AG04450 (cell line): ENCODE measurements at regions not wholly inside any gene's neighbourhood (a gene's known extent, or its start where the extent isn't known, plus 50 kb on each side); places are given as distances from the start of the nearest gene placed in this dataset.

Experiments used
- CTCF ChIA-PET: fragments of 300-600, 350-600 bp; formaldehyde crosslinking; extraction: SDS; loops from one replicate; lab custom pipeline; 2022; ENCODE audit warnings: antibody characterized with exemption, inconsistent platforms; lab: Charles Lee
- POLR2A ChIA-PET: fragments of 350-600 bp; formaldehyde crosslinking; extraction: SDS; loops from one replicate; lab custom pipeline; 2021; ENCODE audit warnings: antibody characterized with exemption, inconsistent platforms; lab: Yijun Ruan, JAX
- DNase-seq: peaks from one replicate; pipeline ENCODE4 v3.0.0-alpha.2; 2011; ENCODE audit warnings: low read depth, low spot score
- H3K27ac ChIP-seq: one replicate; pipeline ENCODE4 v1.5.1; 2012; ENCODE audit warnings: low read depth, low read length, control low read depth
- H3K27me3 ChIP-seq: one replicate; pipeline ENCODE4 v1.6.0; 2012; ENCODE audit warnings: low read length; ENCODE audit not compliant: control insufficient read depth, insufficient read depth
- H3K4me3 ChIP-seq: 2 replicates; pipeline ENCODE4 v1.5.1; 2011; ENCODE audit warnings: mild to moderate bottlenecking, low read depth, low read length, control low read depth
- H3K9me3 ChIP-seq: 2 replicates; pipeline ENCODE4 v1.5.1; 2012; ENCODE audit warnings: low read length; ENCODE audit not compliant: control insufficient read depth, insufficient read depth
- TF ChIP-seq, protein P1 (sequence below): IDR thresholded peaks from 2 replicates; pipeline ENCODE4 v1.5.1; 2011; ENCODE audit warnings: low read depth, low read length, control low read depth, inconsistent platforms

DNA sequence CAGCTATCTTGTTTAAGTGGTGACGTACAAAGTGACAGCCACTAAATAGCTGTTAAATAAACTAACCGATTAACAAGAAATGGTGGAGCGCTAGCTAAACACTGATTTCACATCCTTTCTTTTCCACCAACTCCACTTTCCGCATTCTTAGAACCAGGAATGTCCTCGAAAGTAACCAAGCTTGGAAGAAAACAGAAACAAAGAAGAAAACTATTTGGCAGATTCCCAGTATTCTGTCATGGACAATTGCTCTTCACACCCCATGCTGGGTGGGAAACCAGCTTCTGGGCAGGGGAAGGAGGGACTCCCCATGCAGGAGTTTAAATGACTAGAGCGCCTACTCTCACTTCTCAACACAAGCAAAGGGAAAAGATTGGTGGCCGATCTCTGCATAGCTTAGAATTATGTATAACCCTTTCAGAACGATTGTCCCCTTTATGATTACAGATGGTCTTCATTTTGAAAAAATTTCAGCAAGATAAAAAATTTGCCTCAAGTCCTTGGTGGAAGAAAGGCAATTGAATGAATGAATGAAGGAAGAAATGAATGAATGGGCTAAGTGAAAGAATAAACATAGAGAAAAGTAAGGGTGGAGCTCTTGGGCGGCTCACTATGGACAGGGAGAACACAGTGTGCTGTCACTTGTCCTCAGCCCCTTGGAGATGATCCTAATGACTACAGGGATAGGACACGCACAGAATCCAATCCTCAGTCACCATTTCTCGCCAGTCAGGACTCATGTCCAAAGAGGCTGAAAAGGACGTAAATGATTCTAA, 148.7 kb upstream of the NEDD9 start:
- DNase-seq, result no peak
- ChIA-PET CTCF (interaction anchor here (1.0 kb wide), 1 partner anchor 115 kb away, joined by 3 read pairs; no protein-coding TSS in a partner anchor), POLR2A (no interaction called here)
- Histone ChIP-seq H3K27me3 (peaks cover 7% of the 10 kb centered on the region), H3K27ac (no peak overlapping the region), H3K4me3 (no peak overlapping the region), H3K9me3 (no peaks in the 10 kb centered on the region; the same call in 1 of the 2 replicates)
- TF ChIP-seq, protein P1, sequence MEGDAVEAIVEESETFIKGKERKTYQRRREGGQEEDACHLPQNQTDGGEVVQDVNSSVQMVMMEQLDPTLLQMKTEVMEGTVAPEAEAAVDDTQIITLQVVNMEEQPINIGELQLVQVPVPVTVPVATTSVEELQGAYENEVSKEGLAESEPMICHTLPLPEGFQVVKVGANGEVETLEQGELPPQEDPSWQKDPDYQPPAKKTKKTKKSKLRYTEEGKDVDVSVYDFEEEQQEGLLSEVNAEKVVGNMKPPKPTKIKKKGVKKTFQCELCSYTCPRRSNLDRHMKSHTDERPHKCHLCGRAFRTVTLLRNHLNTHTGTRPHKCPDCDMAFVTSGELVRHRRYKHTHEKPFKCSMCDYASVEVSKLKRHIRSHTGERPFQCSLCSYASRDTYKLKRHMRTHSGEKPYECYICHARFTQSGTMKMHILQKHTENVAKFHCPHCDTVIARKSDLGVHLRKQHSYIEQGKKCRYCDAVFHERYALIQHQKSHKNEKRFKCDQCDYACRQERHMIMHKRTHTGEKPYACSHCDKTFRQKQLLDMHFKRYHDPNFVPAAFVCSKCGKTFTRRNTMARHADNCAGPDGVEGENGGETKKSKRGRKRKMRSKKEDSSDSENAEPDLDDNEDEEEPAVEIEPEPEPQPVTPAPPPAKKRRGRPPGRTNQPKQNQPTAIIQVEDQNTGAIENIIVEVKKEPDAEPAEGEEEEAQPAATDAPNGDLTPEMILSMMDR, result no peak

DNA sequence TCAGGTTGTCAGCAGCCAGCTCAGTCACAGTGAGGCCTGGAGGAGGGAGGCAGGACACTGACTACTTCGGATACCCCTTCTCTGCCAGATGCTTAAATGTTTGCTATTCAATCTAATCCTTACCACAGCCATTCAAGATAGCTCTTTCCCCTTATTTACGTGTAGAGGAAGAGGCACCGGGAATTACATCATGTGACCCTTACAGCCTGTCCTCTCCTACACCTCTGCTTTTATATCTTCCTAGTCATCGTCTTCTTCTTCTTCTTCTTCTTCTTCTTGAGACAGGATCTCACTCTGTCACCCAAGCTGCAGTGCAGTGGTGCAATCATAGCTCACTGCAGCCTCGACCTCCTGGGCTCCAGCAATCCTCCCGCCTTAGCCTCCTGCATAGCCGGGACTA, 148.1 kb upstream of the NEDD9 start:
- CTCF ChIA-PET, result no interaction called here
- Histone ChIP-seq H3K27ac (no peak overlapping the region), H3K27me3 (peaks cover 7% of the 10 kb centered on the region), H3K4me3 (no peak overlapping the region), H3K9me3 (no peaks in the 10 kb centered on the region; the same call in 1 of the 2 replicates)
- DNase-seq, result no peak
- TF ChIP-seq, protein P1, result no peak
- POLR2A ChIA-PET, result interaction anchor here (0.7 kb wide), 1 partner anchor 13 kb away, joined by 3 read pairs; no protein-coding TSS in a partner anchor

GRCh38 chr6:11379805-11380204, 147.3 kb upstream of the NEDD9 start:
- CTCF ChIA-PET, result no interaction called here
- peaks cover 7% of the 10 kb centered on the region for H3K27me3 ChIP-seq
- H3K4me3 ChIP-seq, result no peak overlapping the region
- POLR2A ChIA-PET, result interaction anchor here (0.7 kb wide), 1 partner anchor 12 kb away, joined by 3 read pairs; no protein-coding TSS in a partner anchor
- H3K27ac ChIP-seq, result no peak overlapping the region
- TF ChIP-seq, protein P1, result no peak
- DNase-seq, result no peak
- no peaks in the 10 kb centered on the region; the same call in 1 of the 2 replicates for H3K9me3 ChIP-seq

DNA sequence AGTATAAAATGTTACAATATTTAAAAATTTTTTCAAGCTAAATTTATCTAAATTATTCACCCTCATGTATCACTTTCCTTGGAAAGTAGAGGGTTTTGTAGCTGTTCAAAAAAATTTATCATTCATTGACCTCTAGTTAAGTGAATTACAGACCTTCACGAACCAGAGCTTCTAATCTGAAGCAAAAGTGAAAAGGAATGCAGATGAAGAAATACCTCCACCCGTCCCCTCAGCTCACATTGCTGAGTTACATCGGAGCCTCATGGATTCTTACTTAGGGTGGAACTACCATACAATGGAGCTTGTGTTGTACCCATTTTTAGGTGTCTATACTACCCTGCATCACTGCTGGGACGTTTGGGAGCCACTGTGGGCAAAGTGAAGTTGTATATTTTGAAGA, 146.2 kb upstream of the NEDD9 start:
- Histone ChIP-seq H3K9me3 (no peaks in the 10 kb centered on the region; the same call in 1 of the 2 replicates), H3K27ac (no peak overlapping the region), H3K27me3 (peaks cover 3% of the 10 kb centered on the region), H3K4me3 (no peak overlapping the region)
- no peak for DNase-seq
- ChIA-PET POLR2A (no interaction called here), CTCF (no interaction called here)
- TF ChIP-seq, protein P1, result no peak
